ENCODE measurements at regions not wholly inside any gene's neighbourhood (a gene's known extent, or its start where the extent isn't known, plus 50 kb on each side); places are given as distances from the start of the nearest gene placed in this dataset.

DNA sequence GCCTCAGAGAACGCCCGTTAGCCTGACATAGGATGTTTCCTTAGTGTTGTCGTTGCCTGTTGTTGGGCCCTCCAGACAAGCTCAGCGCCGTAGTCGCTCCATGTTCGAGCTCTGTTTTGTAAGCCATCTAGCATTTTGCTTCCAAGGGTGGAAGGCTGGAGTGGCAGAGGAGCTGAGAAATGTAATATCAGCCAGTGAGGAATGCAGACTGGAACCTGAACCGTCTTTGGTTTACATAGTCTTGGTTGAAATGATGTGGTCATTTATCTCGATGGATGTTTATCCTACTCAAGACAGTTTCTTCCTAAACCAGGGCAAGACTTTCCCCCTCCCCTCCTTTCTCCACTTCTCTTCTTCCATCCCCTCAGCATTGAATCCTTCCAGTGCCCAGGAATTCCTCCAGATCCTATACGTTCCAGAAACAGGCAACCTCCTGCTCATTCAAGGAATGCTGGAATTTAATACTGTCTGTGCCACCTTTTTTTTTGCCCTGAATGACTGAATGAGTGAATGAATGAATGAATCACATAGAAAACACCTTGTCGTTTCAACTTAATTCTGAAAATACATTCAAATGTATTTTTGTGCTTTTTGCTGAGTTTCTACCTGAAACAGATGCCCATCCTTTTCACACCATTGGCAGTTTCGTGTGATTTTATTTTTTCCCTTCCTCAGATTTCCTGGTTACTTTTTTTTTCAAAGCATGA is 109.5 kb upstream of the MBNL2 start:
- H3K9ac ChIP-seq (ENCODE audit: low read length), result no peak overlapping the region
- H3K4me2 ChIP-seq (ENCODE audit: low read depth, low read length, poor library complexity, severe bottlenecking), result no peak overlapping the region
- no peak overlapping the region for H3K27ac ChIP-seq (ENCODE audit: low read depth, low read length)
- no peaks in the 10 kb centered on the region for H3K27me3 ChIP-seq (ENCODE audit: low read length)
- no peaks in the 10 kb centered on the region for H4K20me1 ChIP-seq (ENCODE audit: low read depth, low read length)
- H3K4me3 ChIP-seq (ENCODE audit: insufficient read depth, low read length, poor library complexity, severe bottlenecking), result no peak overlapping the region
- TF ChIP-seq EZH2phosphoT487 (conservative IDR thresholded peaks at IDR 0.05; ENCODE audit: low read length) (no peak), CTCF (IDR thresholded peaks at IDR 0.05; ENCODE audit: insufficient read depth, low read length, poor library complexity, severe bottlenecking) (no peak)
- no peaks in the 10 kb centered on the region for H3K79me2 ChIP-seq (ENCODE audit: insufficient read depth, low read length)
- H3F3A ChIP-seq (ENCODE audit: insufficient read depth), result no peaks in the 10 kb centered on the region
- no peaks in the 10 kb centered on the region for H3K9me3 ChIP-seq (ENCODE audit: insufficient read depth, low read length)
- H3K9me2 ChIP-seq (replicated peaks; ENCODE audit: insufficient read depth, low read length), result no peaks in the 10 kb centered on the region
- H3K36me3 ChIP-seq (ENCODE audit: low read length), result no peaks in the 10 kb centered on the region
- H2AFZ ChIP-seq (ENCODE audit: low read depth, low read length, severe bottlenecking), result no peak overlapping the region

- H3K27me3 ChIP-seq (ENCODE audit: low read length), result no peaks in the 10 kb centered on the region
- no peak overlapping the region for H2AFZ ChIP-seq (ENCODE audit: low read depth, low read length, severe bottlenecking)
- H4K20me1 ChIP-seq (ENCODE audit: low read depth, low read length), result no peaks in the 10 kb centered on the region
- H3K9me2 ChIP-seq (replicated peaks; ENCODE audit: insufficient read depth, low read length), result no peaks in the 10 kb centered on the region
- no peaks in the 10 kb centered on the region for H3K9me3 ChIP-seq (ENCODE audit: insufficient read depth, low read length)
- H3K27ac ChIP-seq (ENCODE audit: low read depth, low read length), result no peak overlapping the region
- H3F3A ChIP-seq (ENCODE audit: insufficient read depth), result no peaks in the 10 kb centered on the region
- H3K79me2 ChIP-seq (ENCODE audit: insufficient read depth, low read length), result no peaks in the 10 kb centered on the region
- no peak overlapping the region for H3K9ac ChIP-seq (ENCODE audit: low read length)
- no peak overlapping the region for H3K4me3 ChIP-seq (ENCODE audit: insufficient read depth, low read length, poor library complexity, severe bottlenecking)
- H3K36me3 ChIP-seq (ENCODE audit: low read length), result no peaks in the 10 kb centered on the region
- TF ChIP-seq CTCF (IDR thresholded peaks at IDR 0.05; ENCODE audit: insufficient read depth, low read length, poor library complexity, severe bottlenecking) (no peak), EZH2phosphoT487 (conservative IDR thresholded peaks at IDR 0.05; ENCODE audit: low read length) (no peak)
- H3K4me2 ChIP-seq (ENCODE audit: low read depth, low read length, poor library complexity, severe bottlenecking), result no peak overlapping the region
Measured at GRCh38 chr13:97113231-97114001, 108.7 kb upstream of the MBNL2 start.

DNA sequence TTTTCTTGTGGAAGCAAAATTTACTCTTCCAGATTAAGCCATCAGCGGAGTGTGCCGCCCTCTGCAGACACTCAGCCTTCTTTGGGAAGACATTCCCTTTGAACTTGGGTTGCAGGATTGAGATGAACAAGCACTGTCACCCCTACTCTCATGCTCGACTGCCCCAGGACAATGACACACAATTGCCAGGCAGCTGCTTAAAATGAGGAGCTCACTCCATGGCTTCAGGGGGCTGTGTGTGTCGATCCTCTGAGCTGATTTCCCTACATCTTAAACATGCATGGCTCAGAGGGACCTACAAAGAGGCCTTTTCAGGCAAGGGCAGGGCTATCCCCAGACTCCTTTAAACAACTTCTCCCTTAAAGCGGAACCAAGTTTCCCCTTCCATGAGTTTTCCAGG is 107.5 kb upstream of the MBNL2 start:
- Histone ChIP-seq H3K4me2 (ENCODE audit: low read depth, low read length, poor library complexity, severe bottlenecking) (no peak overlapping the region), H3K79me2 (ENCODE audit: insufficient read depth, low read length) (no peaks in the 10 kb centered on the region), H3K9me2 (replicated peaks; ENCODE audit: insufficient read depth, low read length) (no peaks in the 10 kb centered on the region), H3K9ac (ENCODE audit: low read length) (no peak overlapping the region), H2AFZ (ENCODE audit: low read depth, low read length, severe bottlenecking) (no peak overlapping the region), H3K36me3 (ENCODE audit: low read length) (no peaks in the 10 kb centered on the region), H3K27me3 (ENCODE audit: low read length) (no peaks in the 10 kb centered on the region), H3K4me3 (ENCODE audit: insufficient read depth, low read length, poor library complexity, severe bottlenecking) (no peak overlapping the region), H3K9me3 (ENCODE audit: insufficient read depth, low read length) (no peaks in the 10 kb centered on the region), H3K27ac (ENCODE audit: low read depth, low read length) (no peak overlapping the region), H3F3A (ENCODE audit: insufficient read depth) (no peaks in the 10 kb centered on the region), H4K20me1 (ENCODE audit: low read depth, low read length) (no peaks in the 10 kb centered on the region)
- no peak for TF ChIP-seq CTCF (IDR thresholded peaks at IDR 0.05; ENCODE audit: insufficient read depth, low read length, poor library complexity, severe bottlenecking)
- no peak for TF ChIP-seq EZH2phosphoT487 (conservative IDR thresholded peaks at IDR 0.05; ENCODE audit: low read length)
